ENCODE measurements at regions not wholly inside any gene's neighbourhood (a gene's known extent, or its start where the extent isn't known, plus 50 kb on each side); places are given as distances from the start of the nearest gene placed in this dataset.

GRCh38 chr6:111984081-111984480 lies 69.8 kb upstream of the CCN6 start:
- H3K23me2 ChIP-seq (ENCODE audit: insufficient read length, low read depth, low read length, poor library complexity, severe bottlenecking), result no peaks in the 10 kb centered on the region
- peaks cover 3 to 4% of the 10 kb centered on the region in 2 experiments; a peak in 3 of 5 replicates for H3K9me3 Mint-ChIP-seq
- peaks cover 0 to 9% (median 2%) of the 10 kb centered on the region in 3 experiments; a peak in 3 of 7 replicates for H3K36me3 Mint-ChIP-seq (ENCODE audit: insufficient read depth in 1 of 3, low read depth in 3 of 3)
- H4K20me1 ChIP-seq (ENCODE audit: control insufficient read depth, insufficient read depth, insufficient read length), result no peaks in the 10 kb centered on the region
- no CpG with 5 or more reads among the region's 4 CpGs for WGBS (ENCODE audit: extremely low coverage, insufficient read length, low lambda C conversion rate)
- no peak overlapping the region for H3K4ac ChIP-seq (ENCODE audit: low read depth, low read length)
- no peak overlapping the region for H3K18ac ChIP-seq (ENCODE audit: insufficient read length, low read depth, low read length)
- H3K27ac ChIP-seq (ENCODE audit: insufficient read length, low read depth, low read length), result no peak overlapping the region
- H4K5ac ChIP-seq (ENCODE audit: insufficient read length, low read depth, low read length), result no peak overlapping the region
- H2BK120ac ChIP-seq (ENCODE audit: low read depth, low read length, poor library complexity, severe bottlenecking), result no peak overlapping the region
- no peak overlapping the region for H3K4me3 Mint-ChIP-seq
- no peak overlapping the region for H2AK5ac ChIP-seq (ENCODE audit: insufficient read length, low read length)
- no peak overlapping the region for H3K23ac ChIP-seq (ENCODE audit: insufficient read length, low read depth, low read length)
- no peak overlapping the region for H2BK12ac ChIP-seq (ENCODE audit: insufficient read length, low read depth, low read length)
- H2BK15ac ChIP-seq (ENCODE audit: low read depth, low read length), result no peak overlapping the region
- DNase-seq, result no peak
- H3K4me1 ChIP-seq (ENCODE audit: insufficient read depth, low read length), result peaks cover 9% of the 10 kb centered on the region; the same call in 1 of the 2 replicates
- TF ChIP-seq, protein P1, sequence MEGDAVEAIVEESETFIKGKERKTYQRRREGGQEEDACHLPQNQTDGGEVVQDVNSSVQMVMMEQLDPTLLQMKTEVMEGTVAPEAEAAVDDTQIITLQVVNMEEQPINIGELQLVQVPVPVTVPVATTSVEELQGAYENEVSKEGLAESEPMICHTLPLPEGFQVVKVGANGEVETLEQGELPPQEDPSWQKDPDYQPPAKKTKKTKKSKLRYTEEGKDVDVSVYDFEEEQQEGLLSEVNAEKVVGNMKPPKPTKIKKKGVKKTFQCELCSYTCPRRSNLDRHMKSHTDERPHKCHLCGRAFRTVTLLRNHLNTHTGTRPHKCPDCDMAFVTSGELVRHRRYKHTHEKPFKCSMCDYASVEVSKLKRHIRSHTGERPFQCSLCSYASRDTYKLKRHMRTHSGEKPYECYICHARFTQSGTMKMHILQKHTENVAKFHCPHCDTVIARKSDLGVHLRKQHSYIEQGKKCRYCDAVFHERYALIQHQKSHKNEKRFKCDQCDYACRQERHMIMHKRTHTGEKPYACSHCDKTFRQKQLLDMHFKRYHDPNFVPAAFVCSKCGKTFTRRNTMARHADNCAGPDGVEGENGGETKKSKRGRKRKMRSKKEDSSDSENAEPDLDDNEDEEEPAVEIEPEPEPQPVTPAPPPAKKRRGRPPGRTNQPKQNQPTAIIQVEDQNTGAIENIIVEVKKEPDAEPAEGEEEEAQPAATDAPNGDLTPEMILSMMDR (conservative IDR thresholded peaks at IDR 0.05), result no peak
- no peaks in the 10 kb centered on the region for H3K9me3 ChIP-seq (ENCODE audit: control insufficient read depth, low read depth, low read length)
- no peak overlapping the region for H3T11ph ChIP-seq (ENCODE audit: low read length)
- no peak overlapping the region for H3K56ac ChIP-seq (ENCODE audit: insufficient read length, low read depth, low read length)
- H3K27me3 Mint-ChIP-seq (ENCODE audit: low read depth), result peaks cover 12% of the 10 kb centered on the region
- no peak overlapping the region for H3K9ac ChIP-seq (ENCODE audit: extremely low read depth, insufficient read length, low read length)
- no peak overlapping the region for H3K4me2 ChIP-seq (ENCODE audit: insufficient read depth, insufficient read length, low read length)
- no peaks in the 10 kb centered on the region for H3K79me2 ChIP-seq (ENCODE audit: insufficient read depth, low read length)
- no peak overlapping the region for H4K91ac ChIP-seq (ENCODE audit: insufficient read length, low read depth, low read length)
- H3K27ac Mint-ChIP-seq, result no peak overlapping the region
- H3K79me1 ChIP-seq (ENCODE audit: insufficient read depth, low read depth, low read length, poor library complexity, severe bottlenecking), result no peaks in the 10 kb centered on the region
- H2AFZ ChIP-seq (ENCODE audit: low read length), result no peak overlapping the region
- no peak overlapping the region for H3K14ac ChIP-seq (ENCODE audit: insufficient read depth, low read length)
- H3K27me3 ChIP-seq (ENCODE audit: insufficient read depth, low read length), result no peaks in the 10 kb centered on the region
- no peak overlapping the region for H2BK20ac ChIP-seq (ENCODE audit: low read depth, low read length, poor library complexity, severe bottlenecking)
- H2BK5ac ChIP-seq (ENCODE audit: insufficient read length, low read length), result no peak overlapping the region
- H3K4me1 Mint-ChIP-seq, result peaks cover 25% of the 10 kb centered on the region in 2 experiments
- H4K8ac ChIP-seq (replicated peaks; ENCODE audit: insufficient read length, low read depth, low read length), result no peak overlapping the region

Data from H9 (cell line).